ENCODE measurements at regions not wholly inside any gene's neighbourhood (a gene's known extent, or its start where the extent isn't known, plus 50 kb on each side); places are given as distances from the start of the nearest gene placed in this dataset.

GRCh38 chr20:22946596-22946995, 88.5 kb upstream of the SSTR4 start (continued):
- TF ChIP-seq MAZ (IDR thresholded peaks at IDR 0.05; ENCODE audit: borderline replicate concordance, low read depth, low read length), result no peak
- TF ChIP-seq MAZ (CRISPR knock-in tag; IDR thresholded peaks at IDR 0.05; ENCODE audit: low read depth), result no peak
- TF ChIP-seq ZNF441 (CRISPR knock-in tag; IDR thresholded peaks at IDR 0.05; ENCODE audit: borderline replicate concordance), result no peak
- no peak for TF ChIP-seq KLF9 (CRISPR knock-in tag; IDR thresholded peaks at IDR 0.05; ENCODE audit: low read depth)
- TF ChIP-seq JARID2 (CRISPR knock-in tag; IDR thresholded peaks at IDR 0.05; ENCODE audit: insufficient replicate concordance), result no peak
- TF ChIP-seq DNMT1 (CRISPR knock-in tag; IDR thresholded peaks at IDR 0.05), result no peak
- TF ChIP-seq NFE2L2 (IDR thresholded peaks at IDR 0.05; ENCODE audit: low read length), result no peak
- TF ChIP-seq NCOA5 (CRISPR knock-in tag; IDR thresholded peaks at IDR 0.05), result no peak
- TF ChIP-seq SALL2 (CRISPR knock-in tag; IDR thresholded peaks at IDR 0.05), result no peak
- no peak for TF ChIP-seq GTF3A (CRISPR knock-in tag; conservative IDR thresholded peaks at IDR 0.05)
- no peak for TF ChIP-seq RXRA (CRISPR knock-in tag; IDR thresholded peaks at IDR 0.05)

GRCh38 chr20:22949331-22950109, 85.6 kb upstream of the SSTR4 start:
- WGBS (ENCODE audit: low lambda C conversion rate), result 2% methylated on average over 5 of the region's 5 CpGs
- H3K9me3 ChIP-seq (ENCODE audit: low read length), result no peaks in the 10 kb centered on the region
- TF ChIP-seq IKZF4 (CRISPR knock-in tag; IDR thresholded peaks at IDR 0.05; ENCODE audit: borderline replicate concordance, low read depth, not compliant biosample characterization) (no peak), ZNF530 (CRISPR knock-in tag; IDR thresholded peaks at IDR 0.05; ENCODE audit: low read depth) (no peak), GABPB1 (CRISPR knock-in tag; IDR thresholded peaks at IDR 0.05) (no peak), ZNF749 (CRISPR knock-in tag; IDR thresholded peaks at IDR 0.05; ENCODE audit: borderline replicate concordance) (no peak), ADNP (CRISPR knock-in tag; IDR thresholded peaks at IDR 0.05) (no peak), ARNT (IDR thresholded peaks at IDR 0.05) (no peak), ZNF761 (CRISPR knock-in tag; conservative IDR thresholded peaks at IDR 0.05) (no peak), HNRNPH1 (optimal IDR thresholded peaks at IDR 0.05; ENCODE audit: low read depth, low read length) (no peak)
- H3K9ac ChIP-seq (ENCODE audit: insufficient read depth, low read depth, low read length), result no peak overlapping the region
- in situ Hi-C loops (cut with HindIII; ENCODE audit: extremely low pct_ligation_motif_present, low pct_unique_long_range_greater_than_20kb), result no loop called here
- H3K27ac ChIP-seq (ENCODE audit: extremely low read length, insufficient read depth, low read length), result no peak overlapping the region
- no TSS peak for BruUV-seq (replicated peaks)
- H3K27me3 ChIP-seq (ENCODE audit: control insufficient read depth in 1 of 2, insufficient read depth in 2 of 2, low read length in 2 of 2), result 0 out of 5 replicates have a peak, but pooled peaks cover 0 to 3% of the 10 kb centered on the region in 2 experiments
- intact Hi-C loops (cut with micrococcal nuclease; ENCODE audit: unreplicated experiment), result no loop called here
- H3K4me3 ChIP-seq (replicated peaks in 1 of 3; ENCODE audit: insufficient read depth in 1 of 3, low read depth in 2 of 3, low read length in 3 of 3), result no peak overlapping the region
- ChIA-PET POLR2A (no interaction called here), CTCF (ENCODE audit: low intra/inter-chr PET ratio, low total read pairs) (no interaction called here)
- ATAC-seq, result no peak
- H2AFZ ChIP-seq (ENCODE audit: low read length), result no peak overlapping the region
- no peaks in the 10 kb centered on the region for H3K36me3 ChIP-seq (replicated peaks in 1 of 2; ENCODE audit: control insufficient read depth in 1 of 2, insufficient read depth in 2 of 2, low read length in 2 of 2)
- H3K4me1 ChIP-seq (ENCODE audit: insufficient read depth, low read length), result no peaks in the 10 kb centered on the region
- no peak for DNase-seq (ENCODE audit: low spot score)
- H3K4me2 ChIP-seq (ENCODE audit: low read depth, low read length), result no peak overlapping the region
- H4K20me1 ChIP-seq (ENCODE audit: insufficient read depth, low read length), result no peaks in the 10 kb centered on the region
- no peak for FAIRE-seq
- H3K79me2 ChIP-seq (ENCODE audit: insufficient read depth, low read length), result no peaks in the 10 kb centered on the region

All from HepG2 (cell line).